GM12872 (cell line): ENCODE measurements at regions not wholly inside any gene's neighbourhood (a gene's known extent, or its start where the extent isn't known, plus 50 kb on each side); places are given as distances from the start of the nearest gene placed in this dataset.

Experiments
- CTCF ChIP-seq: IDR thresholded peaks from 3 replicates; pipeline ENCODE4 v1.5.1; 2011; ENCODE audit warnings: low read depth, mild to moderate bottlenecking, low read length, moderate library complexity; ENCODE audit not compliant: insufficient read depth

DNA sequence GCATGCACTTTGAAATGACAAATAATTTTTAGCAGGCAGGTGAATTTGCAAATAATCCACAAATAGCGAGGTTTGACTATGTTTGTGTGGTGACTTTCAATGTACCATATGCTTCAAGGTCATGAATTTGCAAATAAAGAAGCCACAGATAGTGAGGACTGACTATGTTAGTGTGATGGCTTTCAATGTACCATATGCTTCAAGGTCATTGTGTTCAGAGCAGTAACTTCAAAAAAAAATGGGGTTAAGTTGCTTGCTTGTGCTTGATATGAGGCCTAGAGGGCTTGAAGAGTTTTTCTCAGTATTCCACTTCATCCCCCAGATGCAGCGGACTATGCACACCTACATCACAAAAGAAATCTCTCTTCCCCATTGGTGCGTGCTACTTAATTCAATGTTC, 602.9 kb upstream of the LRRTM4 start:
- no peak for TF ChIP-seq CTCF

GRCh38 chr2:78127424-78127823, 605.2 kb upstream of the LRRTM4 start:
- TF ChIP-seq CTCF: no peak

DNA sequence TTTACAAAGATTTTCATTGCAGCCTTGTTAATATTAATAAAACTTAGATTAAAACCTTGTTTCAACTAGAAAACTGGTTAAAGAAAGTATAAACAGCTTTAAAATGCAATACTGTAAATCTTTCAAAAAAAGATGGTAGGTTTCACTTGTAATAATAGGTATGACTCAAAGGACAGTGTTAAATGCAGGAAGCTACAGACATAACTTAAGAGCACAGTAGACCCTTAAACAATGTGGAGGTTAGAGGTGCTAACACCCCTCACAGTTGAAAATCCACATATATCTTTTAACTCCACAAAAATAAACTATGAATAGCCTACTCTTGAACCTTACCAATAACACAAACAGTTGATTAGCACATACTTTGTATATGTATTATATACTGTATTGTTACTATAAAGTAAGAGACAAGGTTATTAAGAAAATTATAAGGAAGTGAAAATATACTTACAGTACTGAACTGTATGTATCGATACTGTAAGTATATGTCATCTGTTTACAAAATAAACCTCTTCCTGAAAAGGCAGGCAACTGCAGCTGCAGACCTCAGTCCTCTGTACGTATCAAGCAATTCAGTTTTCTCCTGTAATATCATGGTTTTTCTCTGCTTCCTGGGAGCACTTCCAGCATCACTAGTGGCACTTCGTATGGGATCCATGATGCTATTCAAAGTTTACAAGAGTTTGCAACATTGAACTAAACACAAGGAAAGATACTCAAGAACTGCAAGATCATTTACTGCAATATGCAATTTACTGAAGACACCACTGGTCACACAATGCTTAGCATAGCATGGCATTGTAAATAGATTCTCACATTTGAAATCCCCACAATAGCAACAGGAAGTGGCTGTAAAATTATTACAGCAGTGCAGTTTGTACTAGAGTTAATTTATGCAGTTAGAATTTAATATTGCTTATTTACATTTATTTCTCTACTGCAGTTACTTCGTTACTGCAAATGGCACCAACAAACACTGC, 610.5 kb upstream of the LRRTM4 start:
- no peak for TF ChIP-seq CTCF

GRCh38 chr2:78145395-78145996, 623.3 kb upstream of the LRRTM4 start:
- TF ChIP-seq CTCF: no peak

- TF ChIP-seq CTCF: no peak
These were observed 624.0 kb upstream of the LRRTM4 start for GRCh38 chr2:78145997-78146722.

DNA sequence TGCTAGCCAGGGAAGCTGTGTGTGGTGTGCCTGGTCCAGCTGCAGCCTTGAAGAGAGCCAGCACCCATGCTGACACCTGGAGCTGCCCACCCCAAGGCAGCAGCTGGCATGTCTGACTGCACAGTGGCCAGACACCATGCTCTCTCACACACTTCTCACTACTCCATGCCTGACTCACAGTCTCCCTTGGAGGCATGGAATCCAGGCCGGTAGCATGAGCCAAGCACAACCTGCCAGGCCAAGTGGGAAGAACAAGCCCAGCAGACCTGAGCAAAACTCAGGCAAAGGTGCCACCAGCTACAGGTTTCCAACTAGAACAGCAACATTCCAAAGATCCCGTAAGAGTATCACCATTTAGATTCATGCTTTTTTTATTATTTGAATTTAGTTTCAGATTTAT, 625.3 kb upstream of the LRRTM4 start:
- no peak for TF ChIP-seq CTCF

DNA sequence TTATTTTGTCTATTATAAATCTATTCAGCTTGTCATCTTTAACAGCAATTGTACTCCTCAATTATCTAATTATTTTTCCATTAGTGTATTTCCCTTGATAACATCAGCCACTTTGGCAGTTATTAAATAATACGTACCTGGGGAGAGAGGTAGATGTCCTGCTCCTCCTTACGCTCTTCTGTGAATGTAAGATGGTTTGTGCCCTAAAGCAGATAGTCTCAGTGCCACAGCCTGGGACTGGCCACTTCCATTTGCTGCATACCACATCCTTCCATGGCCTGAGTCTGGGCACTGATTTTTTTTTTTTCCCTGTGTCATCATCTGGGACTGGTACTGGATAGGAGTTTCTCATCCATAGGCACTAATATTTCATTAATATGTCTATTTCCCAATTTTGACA, 632.4 kb upstream of the LRRTM4 start:
- TF ChIP-seq CTCF: no peak
